Spinal cord (tissue), 9 donors: ENCODE measurements at regions not wholly inside any gene's neighbourhood (a gene's known extent, or its start where the extent isn't known, plus 50 kb on each side); places are given as distances from the start of the nearest gene placed in this dataset.
"Not testable (repeated sequence)": the region's sequence is repeated elsewhere in the genome, so short reads cannot be mapped to it uniquely, and the experiment has no call there.

ENCODE experiments used
- DNase-seq, 6 donors: peaks; one replicate each; pipeline versions ENCODE4 v3.0.0 to v3.0.0-alpha.2; 2013 to 2015; ENCODE audit warnings: low spot score in 6 of 6, low read depth in 4 of 6
- H3K27ac ChIP-seq: one replicate; pipeline ENCODE4 v1.5.1; 2013; ENCODE audit warnings: low read depth, low read length, control low read depth
- H3K27me3 ChIP-seq: one replicate; pipeline ENCODE4 v1.6.1; 2013; ENCODE audit warnings: low read length; ENCODE audit not compliant: control insufficient read depth, insufficient read depth
- H3K36me3 ChIP-seq: one replicate; pipeline ENCODE4 v1.6.1; 2013; ENCODE audit warnings: low read length; ENCODE audit not compliant: control insufficient read depth, insufficient read depth
- H3K4me1 ChIP-seq: one replicate; pipeline ENCODE4 v1.6.1; 2013; ENCODE audit warnings: low read length; ENCODE audit not compliant: control insufficient read depth, insufficient read depth
- H3K4me3 ChIP-seq: one replicate; pipeline ENCODE4 v1.5.1; 2013; ENCODE audit warnings: low read depth, low read length, control low read depth
- H3K9me3 ChIP-seq: one replicate; pipeline ENCODE4 v1.6.1; 2013; ENCODE audit warnings: low read length; ENCODE audit not compliant: control insufficient read depth, insufficient read depth
- WGBS: methylation state at CpG from one replicate; pipeline ENCODE4 v1.1.5; 2013; ENCODE audit warnings: missing lambda C conversion rate; ENCODE audit not compliant: insufficient coverage; 5-methylcytosine and 5-hydroxymethylcytosine counted together
- donor health status: healthy.

GRCh38 chr14:44613061-44613712 is 106.1 kb upstream of the FSCB start:
- no peaks in the 10 kb centered on the region for H3K9me3 ChIP-seq
- DNase-seq = peak in 2 of 6 donors; percentile 9 to 23
- WGBS = 52% methylated on average over 3 of the region's 5 CpGs
- H3K27ac ChIP-seq = no peak overlapping the region
- no peaks in the 10 kb centered on the region for H3K27me3 ChIP-seq
- H3K4me3 ChIP-seq = no peak overlapping the region
- H3K4me1 ChIP-seq = no peaks in the 10 kb centered on the region
- H3K36me3 ChIP-seq = no peaks in the 10 kb centered on the region

- H3K36me3 ChIP-seq = no peaks in the 10 kb centered on the region
- 100% methylated on average over 3 of the region's 4 CpGs for WGBS
- no peak overlapping the region for H3K4me3 ChIP-seq
- H3K4me1 ChIP-seq = no peaks in the 10 kb centered on the region
- no peaks in the 10 kb centered on the region for H3K9me3 ChIP-seq
- DNase-seq = no peak
- H3K27ac ChIP-seq = no peak overlapping the region
- no peaks in the 10 kb centered on the region for H3K27me3 ChIP-seq
Observed at GRCh38 chr14:44612002-44612401, 104.9 kb upstream of the FSCB start.

GRCh38 chr14:44609876-44610510 is 102.9 kb upstream of the FSCB start:
- 60% methylated on average over 1 of the region's 5 CpGs for WGBS
- no peaks in the 10 kb centered on the region for H3K9me3 ChIP-seq

GRCh38 chr14:44609201-44609600 is 102.1 kb upstream of the FSCB start:
- DNase-seq = no peak
- H3K27ac ChIP-seq = no peak overlapping the region
- no peaks in the 10 kb centered on the region for H3K27me3 ChIP-seq
- H3K4me1 ChIP-seq = no peaks in the 10 kb centered on the region
- WGBS = no CpG with 5 or more reads among the region's 1 CpG
- no peak overlapping the region for H3K4me3 ChIP-seq
- H3K36me3 ChIP-seq = no peaks in the 10 kb centered on the region
- H3K9me3 ChIP-seq = no peaks in the 10 kb centered on the region

More at GRCh38 chr14:44609876-44610510, 102.9 kb upstream of the FSCB start:
- no peak overlapping the region for H3K4me3 ChIP-seq
- H3K27ac ChIP-seq = no peak overlapping the region
- no peaks in the 10 kb centered on the region for H3K36me3 ChIP-seq
- H3K4me1 ChIP-seq = no peaks in the 10 kb centered on the region
- H3K27me3 ChIP-seq = no peaks in the 10 kb centered on the region
- DNase-seq = peak in 1 of 6 donors; percentile 15

GRCh38 chr14:44607701-44608100 is 100.6 kb upstream of the FSCB start:
- WGBS = no CpG with 5 or more reads among the region's 1 CpG
- Histone ChIP-seq H3K36me3 (no peaks in the 10 kb centered on the region), H3K27me3 (no peaks in the 10 kb centered on the region)

GRCh38 chr14:44606576-44606975 is 99.5 kb upstream of the FSCB start:
- Histone ChIP-seq H3K9me3 (no peaks in the 10 kb centered on the region), H3K4me3 (no peak overlapping the region), H3K27ac (no peak overlapping the region), H3K36me3 (no peaks in the 10 kb centered on the region), H3K4me1 (no peaks in the 10 kb centered on the region), H3K27me3 (no peaks in the 10 kb centered on the region)
- DNase-seq = no peak
- WGBS = 43% methylated on average over 1 of the region's 3 CpGs

More at GRCh38 chr14:44607701-44608100, 100.6 kb upstream of the FSCB start:
- Histone ChIP-seq H3K9me3 (no peaks in the 10 kb centered on the region), H3K27ac (no peak overlapping the region), H3K4me3 (no peak overlapping the region), H3K4me1 (no peaks in the 10 kb centered on the region)
- no peak for DNase-seq

- WGBS = 97% methylated on average over 25 of the region's 37 CpGs
- not testable (repeated sequence) for H3K9me3 ChIP-seq
Observed at GRCh38 chr14:44601266-44601665, 94.2 kb upstream of the FSCB start.

GRCh38 chr14:44589180-44589579 is 82.1 kb upstream of the FSCB start:
- no peak for DNase-seq
- no peaks in the 10 kb centered on the region for H3K4me1 ChIP-seq
- H3K4me3 ChIP-seq = no peak overlapping the region
- H3K27ac ChIP-seq = no peak overlapping the region
- H3K27me3 ChIP-seq = no peaks in the 10 kb centered on the region
- no peaks in the 10 kb centered on the region for H3K9me3 ChIP-seq
- WGBS = no CpG with 5 or more reads among the region's 3 CpGs
- no peaks in the 10 kb centered on the region for H3K36me3 ChIP-seq

More at GRCh38 chr14:44601266-44601665, 94.2 kb upstream of the FSCB start:
- H3K36me3 ChIP-seq, DNase-seq, H3K4me1 ChIP-seq, H3K4me3 ChIP-seq, H3K27ac ChIP-seq, H3K27me3 ChIP-seq: not testable (repeated sequence)

- Histone ChIP-seq H3K4me1 (no peaks in the 10 kb centered on the region), H3K9me3 (no peaks in the 10 kb centered on the region), H3K27me3 (no peaks in the 10 kb centered on the region), H3K36me3 (no peaks in the 10 kb centered on the region), H3K4me3 (no peak overlapping the region), H3K27ac (no peak overlapping the region)
- DNase-seq = no peak
Observed at GRCh38 chr14:44586910-44587309, 79.8 kb upstream of the FSCB start.

- no peaks in the 10 kb centered on the region for H3K4me1 ChIP-seq
- no peak overlapping the region for H3K27ac ChIP-seq
- no peak overlapping the region for H3K4me3 ChIP-seq
- H3K9me3 ChIP-seq = no peaks in the 10 kb centered on the region
- H3K36me3 ChIP-seq = no peaks in the 10 kb centered on the region
- no peak for DNase-seq
- H3K27me3 ChIP-seq = no peaks in the 10 kb centered on the region
Observed at GRCh38 chr14:44576356-44576755, 69.3 kb upstream of the FSCB start.
